HG02981 (cell line): ENCODE measurements at regions not wholly inside any gene's neighbourhood (a gene's known extent, or its start where the extent isn't known, plus 50 kb on each side); places are given as distances from the start of the nearest gene placed in this dataset.

Experiments used
- ATAC-seq: cut with Tn5 transposase; IDR thresholded peaks from one replicate; pipeline ENCODE4 v1.9.1; 2021; ENCODE audit warnings: mild to moderate bottlenecking, moderate library complexity; ENCODE audit not compliant: unreplicated experiment

DNA sequence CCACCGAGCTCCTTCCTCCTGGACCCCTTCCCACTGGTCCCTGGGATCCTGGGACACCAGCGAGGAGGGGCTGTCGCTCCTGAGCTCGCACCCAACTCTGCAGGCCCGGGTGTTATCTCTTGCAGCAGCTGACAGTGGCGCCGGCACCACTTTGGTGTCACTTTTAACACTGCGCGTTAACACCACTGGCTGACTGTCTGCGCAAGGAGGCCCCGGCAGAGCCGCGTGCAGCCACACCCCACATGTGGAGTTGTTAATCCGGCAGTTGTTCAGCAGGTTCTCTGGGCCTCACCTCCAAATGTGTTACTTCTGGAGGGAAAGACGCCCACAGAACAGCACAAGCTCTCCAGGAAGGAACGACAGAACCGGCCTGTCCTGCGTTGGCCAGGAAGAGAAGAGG, 155.0 kb upstream of the GLI2 start:
- ATAC-seq: no peak

DNA sequence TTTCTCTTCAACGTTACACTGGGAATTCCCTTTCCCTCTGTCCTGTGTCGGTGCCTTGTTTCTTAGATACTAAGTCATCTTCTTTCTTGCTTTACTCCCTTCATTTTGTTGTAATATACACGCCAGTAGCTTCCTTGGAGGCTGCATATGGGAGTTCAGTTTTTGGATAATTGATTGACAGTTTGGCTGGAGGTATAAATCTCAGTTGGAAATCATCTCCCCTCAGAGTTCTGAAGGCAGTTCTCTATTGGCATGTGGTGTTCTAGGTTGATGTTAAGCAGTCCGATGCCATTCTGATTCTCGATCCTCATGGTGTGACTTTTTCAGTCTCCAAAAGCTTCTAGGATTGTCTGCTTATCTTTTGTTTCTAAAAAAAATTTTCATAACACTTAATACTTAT, 152.5 kb upstream of the GLI2 start:
- ATAC-seq: no peak

DNA sequence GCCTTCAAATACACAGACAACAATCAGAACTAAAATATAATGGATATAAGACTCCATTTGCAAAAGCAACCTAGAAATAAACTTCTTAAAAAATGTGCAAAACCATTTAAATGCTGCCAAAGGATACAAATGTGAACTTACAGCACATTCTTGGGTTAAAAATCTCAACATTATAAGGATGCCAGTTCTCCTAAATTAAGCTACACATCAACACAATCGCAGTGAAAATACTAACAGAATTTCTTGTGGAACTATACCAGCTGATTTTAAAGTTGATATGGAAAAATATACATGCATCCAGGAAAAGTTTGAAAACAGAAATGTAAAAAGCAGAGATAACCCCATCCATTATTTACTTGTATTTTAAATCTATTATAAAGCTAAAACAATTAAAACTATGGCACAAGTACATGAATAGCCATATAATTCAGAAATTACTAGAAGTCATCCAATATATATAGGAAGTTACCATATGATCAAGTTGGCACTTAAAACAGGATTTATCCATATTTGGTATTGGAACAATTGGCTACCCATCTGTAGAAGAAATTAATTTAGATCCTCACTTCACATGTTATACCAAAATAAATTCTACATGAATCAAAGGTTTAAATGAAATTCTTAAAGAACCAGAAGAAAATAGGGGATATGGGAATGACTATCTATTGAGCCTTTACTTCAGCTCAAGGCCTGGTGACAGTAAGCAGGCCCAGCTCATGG, 151.7 kb upstream of the GLI2 start:
- ATAC-seq: no peak

DNA sequence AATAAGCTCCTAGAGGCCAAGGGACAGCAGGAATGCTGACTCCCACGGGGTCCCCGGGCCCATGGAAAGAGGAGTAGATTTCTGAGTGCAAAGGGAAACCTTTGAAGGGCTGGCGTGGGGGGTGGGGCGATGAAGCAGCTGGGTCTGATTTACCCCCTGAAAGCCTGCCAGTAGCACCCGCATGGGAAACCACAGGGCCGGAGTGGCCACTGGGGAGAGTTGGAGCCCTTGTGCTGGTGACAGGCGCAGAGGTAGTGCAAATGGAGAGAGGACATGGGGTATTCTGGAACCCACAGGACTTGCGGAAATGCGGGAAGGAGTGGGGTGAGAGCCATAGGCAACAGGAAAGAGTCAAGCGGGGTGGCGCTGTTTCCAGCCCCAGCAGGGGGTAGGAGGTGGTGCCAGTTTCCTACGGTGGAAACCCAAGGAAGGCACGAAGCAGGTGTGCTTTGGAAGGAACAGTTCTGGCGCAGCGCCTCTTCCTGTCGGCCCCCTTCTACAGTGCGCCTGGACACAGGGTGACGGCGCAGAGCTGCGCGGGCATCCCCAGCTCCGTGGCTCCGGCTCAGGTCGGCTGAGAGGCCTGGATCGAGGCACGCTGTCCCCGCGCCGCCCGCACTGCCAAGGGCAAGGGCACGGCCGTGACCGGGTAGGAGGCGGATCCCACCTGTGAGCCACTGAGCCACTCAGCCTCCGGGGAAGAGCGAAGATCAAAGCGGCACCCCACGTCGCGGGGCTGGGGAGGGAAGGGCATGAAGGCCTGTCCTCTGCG, 149.0 kb upstream of the GLI2 start:
- no peak for ATAC-seq

DNA sequence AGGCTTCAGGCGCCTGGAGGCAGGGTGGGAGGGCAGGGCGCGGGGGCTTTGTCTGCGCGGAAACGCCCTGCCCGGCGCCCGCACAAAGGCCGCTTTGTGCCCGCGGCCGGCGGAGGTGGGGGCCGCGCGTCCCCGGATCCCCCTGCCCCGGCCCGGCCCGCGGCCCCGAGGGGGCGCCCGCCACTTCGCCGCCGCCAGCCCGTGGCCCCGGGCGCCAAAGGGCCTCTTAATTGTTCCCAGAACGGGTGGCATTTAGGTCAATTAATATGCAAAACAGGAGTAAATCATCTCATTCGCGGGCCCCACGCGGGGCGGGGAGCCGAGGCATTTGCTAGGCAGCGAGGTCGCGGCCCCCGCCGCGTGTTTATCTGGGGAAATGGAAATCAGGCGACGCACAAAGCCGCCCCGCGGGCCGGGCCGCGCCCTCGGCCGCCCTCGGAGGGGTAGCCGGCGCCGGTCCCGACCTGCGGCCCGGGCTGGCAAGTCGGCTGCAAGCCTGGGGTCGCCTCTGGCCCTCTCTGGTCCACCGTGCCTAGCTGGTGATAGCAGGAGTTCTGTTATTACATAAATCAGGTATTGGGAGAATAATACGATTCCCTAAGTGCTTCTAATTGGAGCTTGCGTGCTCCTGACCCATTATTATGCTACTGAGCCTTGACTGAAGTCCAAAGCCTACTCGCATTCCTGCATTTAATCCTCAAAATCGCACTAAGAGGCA, 148.2 kb upstream of the GLI2 start:
- ATAC-seq: no peak

DNA sequence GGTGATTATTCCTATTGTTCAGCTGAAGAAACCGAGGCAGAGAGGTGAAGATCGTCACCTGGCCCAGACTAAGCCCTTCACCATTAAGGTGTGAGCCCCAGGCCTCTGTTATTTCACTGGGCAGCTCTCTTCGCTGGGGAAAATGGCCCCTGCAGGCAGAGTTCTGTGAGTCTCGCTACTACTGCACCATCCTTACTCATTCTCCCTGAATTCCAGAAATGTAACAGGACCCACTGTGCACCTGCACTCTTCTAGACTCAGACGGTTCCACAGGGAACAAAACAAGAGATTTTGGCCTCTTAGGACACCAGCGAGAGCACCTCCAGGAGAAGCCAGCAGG, 147.7 kb upstream of the GLI2 start:
- no peak for ATAC-seq

DNA sequence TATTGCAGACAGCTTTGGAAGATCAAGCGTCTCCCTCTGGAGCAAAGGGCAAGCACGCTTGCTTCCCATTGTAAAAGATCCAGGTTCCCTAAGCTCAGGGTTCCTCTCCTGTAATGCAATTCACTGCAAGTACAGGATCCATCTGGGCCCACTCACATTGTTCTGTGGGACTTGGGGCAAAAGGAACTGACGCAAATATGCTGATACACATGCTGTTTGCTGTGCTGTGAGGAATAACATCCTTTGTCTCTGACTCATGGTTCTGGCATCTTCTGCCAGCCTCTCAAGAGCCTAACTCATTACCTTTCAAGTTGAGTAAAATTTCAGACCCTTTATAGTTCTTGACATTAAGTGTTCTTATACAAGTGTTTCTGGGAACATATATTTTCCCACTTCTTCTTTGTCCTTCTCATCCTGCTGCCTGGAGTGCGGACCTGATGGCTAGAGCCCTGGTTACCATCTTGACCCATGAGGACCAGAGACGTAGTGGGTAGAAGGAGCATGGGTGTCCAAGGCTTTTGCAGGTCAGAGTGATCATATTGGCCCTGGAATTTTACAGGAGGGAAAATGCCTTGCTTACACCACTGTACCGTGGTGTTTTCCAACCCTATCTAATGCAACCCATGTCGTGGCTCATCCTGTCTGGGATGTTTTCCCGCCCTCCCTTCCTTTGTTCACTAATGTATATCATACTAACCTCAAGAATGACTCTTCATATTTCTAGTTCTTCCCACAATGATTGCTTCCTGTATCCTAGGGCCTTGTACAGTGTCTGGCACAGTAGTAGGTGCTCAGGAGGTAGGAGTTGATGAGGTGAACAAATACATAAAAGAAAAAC, 145.7 kb upstream of the GLI2 start:
- ATAC-seq: no peak

DNA sequence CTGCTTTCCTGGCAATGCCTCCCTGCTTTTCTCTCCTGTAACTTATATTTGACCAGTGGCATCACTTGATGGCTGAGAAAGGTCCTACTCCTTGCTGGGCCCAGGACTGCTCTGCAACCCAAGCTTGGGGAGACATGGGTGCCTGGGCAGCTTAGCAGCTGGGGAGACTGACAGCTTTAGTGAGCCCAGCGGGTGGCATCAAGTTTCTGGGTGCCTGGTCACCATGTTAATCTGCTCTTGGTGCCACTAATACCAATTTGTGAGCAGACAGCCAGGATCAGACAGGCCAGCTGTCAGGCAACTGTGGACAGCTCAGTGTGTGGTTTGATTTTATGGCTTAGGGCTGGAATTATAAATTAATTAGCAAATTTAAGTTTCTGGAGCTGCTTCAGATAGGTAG, 144.8 kb upstream of the GLI2 start:
- ATAC-seq: no peak

DNA sequence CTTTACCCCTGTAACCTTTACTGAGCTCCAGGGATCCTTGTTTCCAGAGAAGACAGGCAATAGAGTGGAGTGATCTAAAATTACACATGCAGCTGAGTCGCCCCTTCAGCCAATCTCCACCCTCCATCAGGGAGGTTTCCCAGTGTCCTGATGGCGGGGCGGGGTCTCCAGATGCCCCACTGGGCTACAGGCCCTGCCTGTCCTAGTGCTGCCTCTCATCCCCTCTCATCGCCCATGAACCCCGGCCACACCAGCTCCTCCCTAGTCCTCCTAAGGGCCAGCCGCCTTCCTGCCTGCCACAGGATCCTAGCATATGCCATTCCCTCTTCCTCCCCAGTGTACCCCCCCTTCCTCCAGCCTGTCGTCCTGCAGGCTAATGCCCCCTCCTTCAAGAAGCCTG, 144.1 kb upstream of the GLI2 start:
- no peak for ATAC-seq

DNA sequence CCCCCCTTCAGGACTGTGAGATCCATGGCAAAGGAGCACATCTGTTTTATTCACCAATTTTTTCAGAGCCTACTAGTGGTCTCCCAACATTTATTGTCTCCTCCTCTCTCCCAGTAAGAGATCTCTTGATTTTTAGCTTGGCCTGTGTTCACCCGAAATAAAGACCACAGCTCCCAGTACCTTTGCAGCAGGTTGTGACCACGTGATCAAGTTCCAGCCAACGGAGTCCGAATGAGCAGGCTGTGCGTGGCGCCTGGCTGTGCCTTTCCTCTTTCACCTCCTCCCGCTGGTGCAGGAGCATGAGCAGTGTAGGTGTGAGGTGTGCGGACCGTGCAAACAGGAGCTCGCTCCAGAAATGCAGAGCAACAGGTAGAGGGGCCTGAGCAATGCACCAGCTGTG, 143.6 kb upstream of the GLI2 start:
- no peak for ATAC-seq

DNA sequence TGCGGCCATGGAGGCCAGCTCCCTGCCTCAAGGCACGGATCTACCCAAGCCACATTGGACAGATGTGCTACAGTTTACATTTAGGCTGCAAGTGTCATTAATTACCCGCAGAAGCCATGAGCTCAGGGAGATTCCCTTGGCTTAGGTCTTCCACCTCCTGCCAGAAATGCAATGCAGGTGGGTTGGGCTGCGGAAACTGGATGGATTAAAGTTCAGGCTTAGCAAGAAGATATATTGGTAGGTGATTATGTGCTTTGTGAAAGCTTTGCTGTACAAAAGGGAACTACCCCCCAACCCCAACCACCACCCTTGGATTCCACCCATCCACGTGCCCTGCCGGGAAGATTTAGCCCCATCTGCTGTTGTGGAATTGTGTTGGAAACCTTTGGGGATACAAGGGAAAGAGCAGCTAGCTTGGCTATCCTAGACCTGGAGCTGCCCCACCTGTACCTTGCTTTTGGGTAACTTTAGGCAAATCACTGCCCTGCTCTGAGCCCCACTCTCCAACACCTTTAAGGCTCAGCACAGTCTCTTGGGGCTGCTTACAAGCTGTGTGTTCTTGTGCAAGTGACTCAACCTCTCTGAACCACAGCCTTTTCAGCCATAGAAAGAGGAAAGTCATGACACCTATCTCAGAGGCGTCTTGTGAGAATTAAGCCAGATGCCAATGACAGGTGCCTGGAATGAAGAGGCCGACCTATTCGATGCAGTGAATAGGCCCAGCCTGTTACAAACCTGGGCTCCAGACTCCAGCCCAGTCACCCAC, 141.6 kb upstream of the GLI2 start:
- ATAC-seq: no peak

DNA sequence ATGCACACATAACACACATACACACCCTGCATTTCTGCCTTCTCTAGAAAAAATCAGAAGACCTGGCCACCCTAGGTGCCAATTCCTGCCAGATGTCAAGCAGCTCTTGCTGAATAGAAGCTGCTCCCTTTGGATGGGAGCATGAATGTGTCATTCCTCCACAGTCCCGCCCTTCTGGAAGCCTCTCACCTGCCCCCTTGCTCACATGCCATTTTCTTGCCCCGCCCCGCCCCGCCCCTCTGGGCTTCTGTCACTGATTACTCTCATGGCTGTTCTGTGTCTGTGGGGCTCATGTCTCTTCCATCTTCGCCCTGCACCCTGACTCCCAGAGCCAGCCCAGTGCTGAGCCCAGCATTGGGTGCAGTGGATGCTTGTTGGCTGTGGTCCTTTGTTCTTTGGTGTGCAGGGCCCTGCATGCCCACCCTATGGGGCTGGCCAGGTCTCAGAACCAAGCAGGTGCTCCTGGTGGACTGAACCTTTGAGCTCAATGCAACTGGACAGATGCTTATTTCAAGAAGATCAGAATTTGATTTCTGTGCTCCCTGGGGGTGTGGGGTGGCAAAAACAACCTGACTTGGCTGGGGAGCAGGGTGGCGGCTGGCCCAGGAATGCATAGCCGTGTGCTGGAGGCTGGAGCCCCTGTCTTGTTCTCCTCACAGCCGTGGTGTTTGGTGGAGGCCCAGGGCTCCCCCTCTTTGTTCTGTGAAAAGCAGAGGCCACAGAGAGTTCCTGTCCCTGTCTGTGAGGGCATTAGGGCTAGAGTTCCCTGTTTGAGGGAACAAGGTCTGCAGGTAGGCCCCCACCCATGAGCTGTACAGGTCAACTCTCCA, 140.6 kb upstream of the GLI2 start:
- ATAC-seq: no peak

DNA sequence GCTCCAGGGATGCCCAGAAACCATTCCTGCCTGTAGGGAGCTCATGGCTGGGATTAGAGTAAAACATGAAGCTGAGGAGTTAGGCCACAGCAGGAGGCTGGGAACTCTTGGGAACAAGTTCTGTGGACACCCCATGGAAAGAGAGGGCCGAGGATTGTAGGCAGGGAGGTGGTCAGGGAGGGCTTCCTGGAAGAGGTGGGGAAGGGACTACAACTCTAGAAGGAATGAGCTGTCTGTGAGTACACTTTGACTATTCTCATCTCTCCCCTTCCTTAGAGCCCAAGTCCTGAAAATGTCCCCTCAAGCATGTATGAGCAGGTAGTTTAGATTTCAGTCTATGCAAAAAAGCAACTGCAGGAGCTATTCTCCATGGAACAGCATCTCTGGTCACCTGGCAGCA, 139.9 kb upstream of the GLI2 start:
- no peak for ATAC-seq

DNA sequence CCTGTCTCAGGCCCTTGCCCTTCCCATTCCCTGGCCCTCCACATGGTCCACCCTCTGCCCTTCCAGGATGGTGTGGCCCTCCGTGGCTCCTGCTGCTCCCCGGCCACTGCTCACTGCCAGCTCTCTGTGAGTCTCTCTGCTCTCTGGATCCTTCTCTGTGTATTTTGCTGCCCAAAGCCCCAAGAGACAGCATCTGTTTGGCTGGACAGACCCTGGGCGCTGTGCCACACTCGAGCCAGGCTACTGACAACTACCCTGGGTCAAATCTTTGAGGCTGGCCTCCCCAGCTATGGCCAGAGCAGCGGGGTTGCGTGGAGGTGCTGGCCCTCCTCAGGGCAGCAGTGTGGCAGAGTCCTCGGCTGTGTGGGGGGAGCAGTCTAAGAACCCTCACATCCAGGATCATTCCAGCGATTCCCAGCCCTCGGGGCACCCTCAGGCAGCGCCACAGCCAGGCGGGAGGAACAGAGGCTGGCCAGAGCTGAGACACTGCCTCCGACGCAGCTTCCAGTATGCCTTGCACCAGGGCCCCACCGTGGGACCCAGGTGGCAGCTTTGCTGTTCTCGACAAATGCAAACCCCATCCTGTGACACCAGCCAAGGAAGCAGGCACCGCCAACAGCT, 139.4 kb upstream of the GLI2 start:
- ATAC-seq: no peak

DNA sequence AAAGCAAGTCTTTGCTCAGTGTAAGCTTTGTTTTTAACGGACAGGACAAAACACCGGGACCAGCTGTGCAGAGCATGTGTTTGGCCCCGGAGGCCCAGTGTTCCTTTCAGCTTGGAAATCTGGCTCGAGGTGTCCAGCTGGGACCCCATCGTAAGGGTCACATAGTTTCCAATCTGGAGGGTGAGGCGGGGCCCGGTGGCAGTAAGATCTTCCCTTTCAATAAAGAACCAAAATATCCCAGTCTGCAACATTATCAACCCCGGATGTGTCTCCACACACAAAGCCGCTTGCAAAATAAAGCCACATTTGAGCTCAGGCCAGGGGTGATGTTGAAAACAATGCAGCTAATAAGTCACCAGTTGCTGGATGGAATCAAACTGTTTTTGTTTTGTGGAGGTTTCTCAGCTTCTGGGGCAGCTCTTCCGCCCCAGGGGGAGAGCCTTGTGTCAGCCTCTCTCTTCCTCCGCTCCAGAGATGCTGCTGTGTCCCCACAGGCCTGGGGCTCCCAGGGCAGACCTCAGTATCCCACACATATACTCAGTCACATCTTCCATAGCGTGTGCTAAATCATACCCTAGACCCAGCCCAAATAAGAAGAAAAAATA, 138.6 kb upstream of the GLI2 start:
- no peak for ATAC-seq

DNA sequence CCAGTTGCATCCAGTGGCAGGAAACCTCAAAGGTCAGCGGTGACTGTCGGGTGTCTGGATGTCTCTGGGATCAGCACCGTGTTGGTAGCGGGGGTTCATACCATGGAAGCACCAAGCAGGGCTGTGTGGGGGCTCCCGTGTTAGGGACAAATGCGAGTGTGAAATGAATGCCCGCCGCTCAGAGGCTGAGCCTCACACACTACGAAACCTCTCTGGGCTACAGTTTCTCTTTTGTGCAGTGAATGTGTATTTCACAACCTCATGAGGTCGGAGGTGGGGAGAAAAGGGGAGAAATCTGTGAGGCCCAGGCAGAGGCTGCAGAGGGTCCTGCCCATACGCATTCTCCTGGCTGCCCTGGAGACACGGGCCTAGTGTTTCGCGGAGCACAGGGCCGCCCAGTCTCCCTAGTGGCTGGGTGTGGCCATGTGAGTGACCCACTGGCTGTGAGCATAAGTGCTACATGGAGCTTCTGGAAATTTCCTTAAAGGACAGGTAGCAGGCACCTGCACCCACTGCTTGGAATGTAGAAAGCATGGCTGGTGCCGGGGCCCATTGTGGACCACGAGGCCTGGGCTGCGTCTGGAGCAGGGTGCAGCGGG, 138.0 kb upstream of the GLI2 start:
- no peak for ATAC-seq

DNA sequence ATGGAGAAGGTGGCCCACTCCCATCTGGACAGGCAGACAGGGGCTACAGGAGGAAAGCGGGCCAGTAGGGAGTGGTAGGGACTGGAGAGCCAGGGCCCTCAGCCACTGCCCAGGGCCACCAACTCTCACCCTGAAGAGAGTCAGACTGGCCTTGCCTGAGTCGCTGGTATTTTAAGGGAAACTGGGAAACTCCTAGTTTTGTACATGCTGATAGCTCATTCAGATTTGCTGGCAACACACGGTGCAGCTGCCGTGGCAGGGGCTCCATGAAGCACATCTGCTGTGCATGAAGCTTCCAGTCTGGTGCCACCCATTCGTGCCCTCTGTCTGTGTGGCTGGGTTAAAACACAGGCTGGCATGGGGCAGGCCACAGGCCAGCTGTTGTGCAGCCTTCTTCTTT, 137.3 kb upstream of the GLI2 start:
- ATAC-seq: no peak

DNA sequence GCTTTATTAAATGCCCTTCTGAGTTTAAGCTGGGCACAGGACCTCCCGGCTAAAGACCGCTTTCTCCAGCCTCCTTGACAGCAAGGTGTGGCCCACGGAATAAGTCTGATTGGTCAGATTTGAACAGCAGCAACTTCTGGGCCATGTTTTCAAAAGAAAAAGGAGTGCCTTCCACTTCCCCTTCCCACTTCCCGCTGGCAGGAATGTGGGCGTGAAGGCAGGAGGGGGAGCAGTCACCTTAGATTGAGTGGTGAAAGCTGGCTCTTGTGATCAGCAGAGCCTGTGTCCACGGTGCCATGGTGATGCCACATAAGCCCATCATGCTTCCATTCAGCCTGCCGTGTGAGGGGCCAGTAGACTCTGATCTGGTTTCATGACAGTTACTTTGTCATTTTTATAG, 136.6 kb upstream of the GLI2 start:
- no peak for ATAC-seq
